Activated T-cell treated with anti-CD3 and anti-CD28 coated beads, Interleukin-2, amount 50 U/mL, for 48 hours (primary cell): ENCODE measurements at regions not wholly inside any gene's neighbourhood (a gene's known extent, or its start where the extent isn't known, plus 50 kb on each side); places are given as distances from the start of the nearest gene placed in this dataset.

Source experiments
- DNase-seq, 2 experiments: peaks; one replicate each; pipeline ENCODE4 v3.0.0-alpha.2; 2020

DNA sequence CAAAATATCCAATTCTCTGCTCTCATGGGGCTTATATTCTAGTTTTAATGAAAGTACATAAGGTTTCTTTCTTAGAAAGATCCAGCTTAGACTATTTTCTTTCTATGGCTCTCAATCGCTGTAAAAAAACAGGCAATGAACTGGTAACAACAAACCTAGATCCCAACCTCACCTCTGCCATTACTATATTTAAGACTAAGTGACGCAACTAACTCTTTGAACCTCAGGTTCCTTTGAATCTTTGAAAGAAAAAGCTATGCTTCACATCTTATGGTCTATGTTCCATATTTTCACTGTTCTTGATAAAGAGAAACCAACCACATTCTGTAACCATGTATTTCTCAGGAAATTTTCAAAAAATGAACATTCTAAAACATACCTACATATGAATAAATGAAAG lies 88.5 kb downstream of the ELAPOR2 start:
- DNase-seq: no peak

DNA sequence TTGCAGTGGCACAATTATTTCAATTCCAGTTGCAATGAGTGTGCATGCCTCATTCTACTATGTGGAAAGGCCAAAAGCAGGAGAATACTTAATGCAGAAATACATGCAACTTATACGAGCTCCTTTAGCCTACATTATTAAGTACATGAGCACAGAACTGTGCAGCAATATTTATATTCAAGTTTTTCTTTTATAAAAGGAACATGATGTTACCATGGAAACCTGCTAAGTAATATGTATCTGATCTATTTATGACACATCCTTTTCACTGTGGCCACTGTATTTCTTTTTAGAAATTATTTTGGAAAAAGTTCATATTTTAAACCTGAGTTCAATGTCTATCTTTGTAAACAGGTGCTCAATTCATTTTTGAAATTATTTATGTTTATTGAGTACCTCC lies 88.9 kb downstream of the ELAPOR2 start:
- no peak for DNase-seq

DNA sequence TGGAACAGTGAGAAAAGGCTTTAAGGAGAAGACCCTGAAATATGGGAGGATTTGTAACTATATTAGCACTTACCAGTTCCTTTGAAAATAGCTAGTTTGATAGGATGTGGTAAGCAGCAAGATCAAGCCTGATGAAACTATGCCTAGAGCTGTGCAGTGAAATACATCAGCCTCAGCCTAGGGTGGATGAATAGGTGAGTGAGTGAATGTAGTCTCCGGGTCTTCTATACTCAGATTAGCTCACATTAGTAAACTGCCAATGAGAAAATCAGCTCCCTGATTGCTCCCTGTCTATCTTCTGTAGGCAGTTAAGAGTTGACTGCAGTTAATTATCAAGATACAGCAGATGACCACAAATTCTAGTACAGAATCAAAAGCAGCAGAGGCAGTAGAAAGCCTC lies 89.6 kb downstream of the ELAPOR2 start:
- DNase-seq: no peak

DNA sequence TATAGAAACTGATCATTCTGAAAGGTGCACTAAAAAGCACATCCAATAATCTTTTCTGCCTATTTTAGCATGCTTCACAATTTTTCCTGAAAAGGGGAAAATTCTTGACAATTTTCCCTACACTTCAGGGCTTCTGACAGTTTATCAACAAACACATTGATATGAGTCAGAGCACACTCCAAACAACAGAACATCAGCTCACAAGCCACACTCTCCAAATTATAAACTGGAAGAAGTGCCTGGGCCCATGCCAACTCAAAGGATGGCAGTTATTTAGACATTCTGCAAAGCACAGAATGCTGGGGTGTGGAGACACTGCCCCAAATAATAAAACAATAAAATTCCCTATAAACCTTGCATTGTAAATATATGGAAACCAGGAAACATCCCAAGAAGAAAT lies 90.8 kb downstream of the ELAPOR2 start:
- DNase-seq: no peak

DNA sequence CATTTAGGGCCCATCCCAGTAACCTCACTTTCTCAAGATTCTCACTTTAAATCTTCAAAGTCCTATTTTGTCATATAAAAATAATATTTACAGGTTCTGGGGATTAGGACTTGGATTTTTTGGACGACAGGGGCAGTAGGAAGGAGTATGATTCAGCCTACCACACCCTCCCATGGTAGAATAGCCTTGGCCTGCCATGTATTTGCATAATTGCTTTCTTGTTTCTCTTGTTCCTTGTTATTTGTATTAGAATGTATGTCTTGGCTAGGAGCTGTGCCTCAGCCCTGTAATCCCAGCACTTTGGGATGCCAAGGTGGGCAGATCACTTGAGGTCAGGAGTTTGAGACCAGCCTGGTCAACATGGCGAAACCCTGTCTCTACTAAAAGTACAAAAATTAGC lies 92.5 kb downstream of the ELAPOR2 start:
- DNase-seq: no peak

DNA sequence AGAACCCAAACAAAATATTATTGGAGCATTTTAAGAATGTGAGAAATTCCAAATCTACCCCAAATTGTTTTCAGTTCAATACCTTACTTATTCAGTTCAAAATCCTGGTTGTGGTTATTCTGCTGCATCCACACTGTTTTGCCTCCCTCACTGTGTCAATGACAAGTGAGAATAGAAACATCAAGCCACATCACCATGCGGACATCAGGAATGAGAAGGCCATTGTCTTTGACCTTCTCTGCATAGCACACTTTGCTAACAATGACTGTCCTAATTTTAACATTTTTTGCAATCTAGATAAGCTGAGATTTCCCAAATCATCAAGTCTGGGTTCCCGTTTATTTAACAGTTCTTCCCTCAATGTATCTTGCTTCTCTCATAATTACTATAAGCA lies 93.7 kb downstream of the ELAPOR2 start:
- no peak for DNase-seq

DNA sequence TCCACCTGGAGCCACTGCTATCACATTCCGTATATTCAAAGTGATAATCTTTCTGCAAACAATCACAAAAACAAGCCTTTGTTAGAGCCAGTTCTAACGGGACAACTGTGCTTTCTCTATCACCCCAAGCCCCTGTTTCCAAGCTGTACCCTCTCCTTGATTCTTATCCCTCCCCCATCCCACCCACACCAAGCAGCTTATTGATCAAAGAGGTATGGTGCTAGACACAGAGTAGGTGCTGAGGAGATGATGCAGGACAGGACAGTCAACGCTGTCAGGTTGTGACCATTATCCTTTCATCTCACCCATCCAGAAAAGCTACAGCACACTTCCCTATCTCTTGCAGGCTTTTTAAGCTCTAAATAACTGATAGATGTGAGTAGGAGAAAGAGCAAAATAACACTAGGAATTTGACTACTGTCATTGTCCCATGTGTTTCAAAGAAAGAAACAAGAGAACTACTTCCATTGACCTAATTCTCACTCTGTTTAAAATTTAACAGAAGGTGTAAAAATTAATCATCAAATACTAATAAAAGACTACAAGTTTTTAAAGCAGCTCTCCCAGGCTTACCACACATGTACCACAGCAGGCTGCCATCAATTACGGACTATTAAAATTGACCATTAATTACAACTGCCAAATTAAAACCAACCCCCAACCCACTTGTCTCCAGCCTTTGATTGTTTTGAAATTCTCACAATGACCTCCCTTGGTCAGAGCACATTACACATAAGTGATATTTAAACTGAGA lies 94.3 kb downstream of the ELAPOR2 start:
- DNase-seq: no peak

DNA sequence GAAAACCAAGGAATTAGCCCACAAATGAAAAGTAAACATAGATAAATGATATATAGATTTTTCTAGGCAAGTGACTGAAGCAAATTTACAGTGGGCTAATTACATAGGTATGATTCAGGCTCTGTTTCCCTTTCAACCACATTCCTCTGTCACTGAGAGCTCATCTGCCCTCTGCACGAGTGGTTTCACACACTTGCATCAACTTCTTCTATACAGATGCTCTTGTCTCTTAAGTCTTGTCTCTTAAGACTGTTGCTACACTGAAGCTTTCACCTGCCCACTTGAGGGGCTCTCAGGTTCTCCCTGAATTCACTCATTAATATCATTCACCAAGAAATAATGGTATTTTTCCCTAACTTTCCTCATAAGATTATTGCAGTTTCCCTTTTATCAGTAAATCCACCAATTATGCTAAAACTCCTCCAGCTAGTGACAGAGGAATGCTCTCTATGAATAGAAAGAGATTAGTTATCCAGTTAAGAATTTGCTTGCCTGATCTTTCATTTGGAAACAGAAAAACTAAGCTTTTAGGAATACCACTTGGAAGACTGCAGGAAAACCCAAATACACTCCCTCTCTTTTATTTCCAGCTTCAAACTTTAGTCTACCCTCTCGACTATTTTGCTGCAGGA lies 95.7 kb downstream of the ELAPOR2 start:
- no peak for DNase-seq

DNA sequence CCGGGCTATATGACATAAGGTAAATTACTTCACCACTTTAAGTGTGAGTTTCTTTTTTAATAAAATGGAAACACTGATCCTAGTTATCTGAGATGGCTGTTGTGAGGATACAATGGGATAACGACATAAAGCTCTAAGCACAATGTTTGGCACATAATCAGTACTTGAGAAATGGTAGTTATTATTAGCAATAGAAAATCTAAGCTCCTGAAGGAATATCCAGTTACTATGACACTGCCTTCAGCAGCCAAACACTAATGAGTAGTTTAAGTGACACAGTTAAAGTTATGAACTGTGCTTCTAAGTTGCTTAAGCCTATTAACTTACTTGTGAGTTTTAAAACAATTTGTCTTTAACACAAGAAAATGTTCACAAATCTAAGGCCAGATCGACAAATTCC lies 96.8 kb downstream of the ELAPOR2 start:
- no peak for DNase-seq

DNA sequence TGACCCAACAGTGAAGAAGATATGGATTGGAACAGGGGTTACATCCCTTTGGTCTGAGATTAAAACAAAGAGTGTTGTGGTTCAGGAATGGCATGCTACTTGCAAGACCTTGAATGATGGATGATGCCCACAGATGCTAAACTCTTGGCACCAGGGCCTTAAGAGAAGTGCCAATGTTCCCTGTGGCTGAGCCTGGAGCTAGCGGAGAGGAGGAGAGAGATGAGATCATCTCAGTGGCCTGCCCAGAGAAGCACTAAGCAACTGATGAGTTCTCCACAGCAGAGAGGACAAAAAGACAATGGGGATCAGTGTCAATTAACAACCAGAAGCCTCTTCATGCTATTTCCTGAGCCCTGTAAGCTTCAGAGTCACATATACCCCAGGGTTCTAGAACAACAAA lies 97.8 kb downstream of the ELAPOR2 start:
- no peak for DNase-seq

DNA sequence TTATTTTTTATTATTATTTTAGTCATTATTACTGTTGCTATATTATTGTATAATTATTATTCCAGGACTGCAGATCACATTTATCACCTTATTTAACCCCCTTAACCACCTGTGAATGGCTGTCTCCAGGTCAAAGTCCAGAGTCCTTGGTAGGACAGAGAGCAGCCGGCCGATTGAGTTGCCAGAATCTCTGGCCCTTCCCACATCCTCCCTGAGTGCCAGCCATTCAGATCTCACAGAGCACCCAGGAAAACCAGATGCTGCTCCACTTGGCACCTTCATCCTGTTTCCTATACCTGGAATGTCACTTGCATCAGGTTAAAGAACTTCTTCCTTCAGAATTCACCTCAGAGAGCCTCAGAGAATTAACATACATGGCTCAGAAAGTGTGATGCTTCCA lies 101.1 kb downstream of the ELAPOR2 start:
- no peak for DNase-seq

DNA sequence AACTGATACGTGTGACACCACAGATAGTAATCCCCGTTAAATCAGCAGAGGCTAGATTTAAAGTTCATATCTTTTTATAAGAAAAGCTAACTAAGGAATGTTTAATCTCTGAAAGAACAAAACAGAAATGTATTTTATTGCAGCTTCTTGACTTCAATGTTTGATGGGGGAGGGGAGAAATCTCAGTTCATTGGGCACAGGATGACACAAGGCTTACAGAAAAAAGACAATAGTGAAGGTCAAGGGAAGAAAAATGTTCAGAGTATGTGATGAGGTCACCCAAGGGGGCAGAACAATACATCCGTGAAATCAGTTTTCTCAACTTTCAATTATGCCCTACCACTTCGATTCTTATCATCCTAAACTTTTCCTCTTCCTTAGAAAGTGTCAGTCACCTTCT lies 102.9 kb downstream of the ELAPOR2 start:
- no peak for DNase-seq

DNA sequence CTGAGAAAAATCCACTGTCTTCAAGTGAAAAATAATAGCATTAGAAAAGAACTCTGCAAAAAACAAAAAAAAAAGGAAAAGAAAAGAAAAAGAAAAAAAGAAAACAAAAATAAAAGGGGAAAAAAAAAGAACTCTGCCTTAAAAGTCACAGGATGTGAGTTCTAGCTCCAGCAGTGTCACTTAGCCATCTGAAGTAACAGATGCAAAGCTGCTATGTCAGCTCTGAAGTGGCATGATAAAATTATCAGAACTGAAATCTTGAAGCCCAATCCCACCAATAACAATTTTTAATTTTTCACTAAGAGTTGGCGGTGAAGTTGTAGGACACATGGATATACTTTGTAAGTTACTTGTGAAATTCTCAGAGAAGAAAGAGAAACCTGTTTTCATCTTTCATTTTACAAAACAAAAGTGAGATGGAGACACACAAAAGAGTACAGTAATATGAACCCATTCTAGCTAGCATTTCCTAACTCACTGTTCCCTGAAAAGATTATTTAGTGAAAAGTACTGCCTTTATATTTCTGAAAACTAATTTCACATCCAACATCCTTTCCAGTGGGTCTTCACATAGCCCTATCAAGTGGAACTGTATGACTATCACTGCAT lies 103.5 kb downstream of the ELAPOR2 start:
- DNase-seq: no peak

DNA sequence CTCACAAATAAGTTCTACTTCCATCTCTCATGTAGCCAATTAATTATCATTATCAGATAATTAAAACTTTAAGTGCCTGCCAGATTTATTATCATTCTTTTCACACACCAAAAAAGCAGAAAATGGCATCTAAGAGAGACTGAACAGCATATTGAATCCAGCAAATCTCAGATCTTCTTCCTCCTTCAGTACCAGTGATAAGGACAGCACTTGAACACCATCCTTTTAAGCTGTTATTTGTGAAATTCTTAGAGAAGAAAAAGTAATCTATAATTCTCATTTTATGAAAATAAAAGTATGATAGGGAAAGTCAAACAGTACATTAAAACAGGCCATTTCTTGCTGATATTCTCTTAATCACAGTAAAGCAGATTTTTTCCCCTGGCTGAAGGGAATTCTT lies 104.5 kb downstream of the ELAPOR2 start:
- no peak for DNase-seq

DNA sequence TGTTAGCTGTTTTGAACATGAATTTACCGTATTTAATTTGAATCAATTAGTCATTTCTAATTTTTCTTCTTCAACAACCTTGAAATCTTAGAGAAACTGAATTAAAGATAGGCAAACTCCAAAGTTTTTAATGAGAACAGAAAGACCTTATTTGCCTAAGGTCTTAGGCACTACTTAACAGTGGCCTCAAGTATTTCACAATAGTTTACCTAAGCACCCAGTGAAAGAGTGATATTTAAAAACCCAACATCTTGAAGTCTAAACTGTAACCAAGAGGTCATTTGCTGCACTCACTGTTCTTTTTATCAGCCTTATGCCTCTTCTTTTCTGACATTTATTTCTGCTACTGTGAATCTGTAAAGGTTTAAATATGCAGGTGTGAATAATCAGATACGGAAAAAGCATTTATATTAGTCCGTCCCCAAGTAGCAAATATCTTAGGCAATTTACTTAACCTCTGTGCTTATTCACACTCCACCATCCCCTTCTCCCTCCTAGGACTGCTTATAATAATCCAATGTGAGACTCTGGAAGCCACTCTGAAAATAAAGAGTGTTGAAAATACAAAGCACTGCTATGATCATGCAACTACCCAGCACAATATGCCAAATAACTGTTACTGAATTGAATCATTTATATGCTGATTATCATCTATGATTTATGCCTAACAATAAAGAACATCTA lies 105.7 kb downstream of the ELAPOR2 start:
- no peak for DNase-seq

DNA sequence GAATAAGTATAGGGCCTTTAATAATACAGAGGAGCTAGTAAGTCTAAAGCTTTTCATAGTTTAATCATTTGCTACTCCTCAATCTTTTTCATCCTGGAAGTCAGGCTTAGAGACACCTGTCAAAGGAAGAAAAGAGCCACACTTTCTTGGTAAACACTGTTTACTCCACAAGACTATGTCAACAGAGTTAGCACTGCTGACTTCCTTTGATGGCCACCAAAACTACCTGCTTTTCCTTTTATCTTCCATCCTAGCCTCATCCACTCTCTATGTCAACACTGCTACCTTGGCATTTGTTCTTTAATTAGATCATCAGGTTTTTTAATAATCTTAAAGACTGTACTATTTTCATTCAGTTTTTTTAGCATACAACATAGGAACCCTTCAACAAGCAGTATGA lies 106.2 kb downstream of the ELAPOR2 start:
- no peak for DNase-seq

DNA sequence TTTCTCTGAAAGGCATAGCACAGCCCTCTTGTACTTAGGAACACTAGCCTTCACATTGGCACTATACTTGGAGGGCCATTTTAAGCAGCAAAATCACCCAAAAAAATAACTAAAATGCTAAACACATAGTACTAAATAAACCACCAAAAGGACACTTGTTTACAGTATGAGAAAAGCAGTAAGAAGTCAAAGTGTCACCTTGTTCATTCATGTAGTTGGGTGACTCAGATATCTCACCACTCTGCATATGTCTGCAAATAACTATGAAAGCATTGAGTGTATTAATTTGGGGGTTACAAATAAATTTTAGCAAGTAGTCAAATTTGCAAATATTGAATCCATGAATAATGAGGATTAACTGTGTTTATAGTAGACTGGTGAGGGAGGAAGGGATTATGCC lies 107.6 kb downstream of the ELAPOR2 start:
- no peak for DNase-seq

DNA sequence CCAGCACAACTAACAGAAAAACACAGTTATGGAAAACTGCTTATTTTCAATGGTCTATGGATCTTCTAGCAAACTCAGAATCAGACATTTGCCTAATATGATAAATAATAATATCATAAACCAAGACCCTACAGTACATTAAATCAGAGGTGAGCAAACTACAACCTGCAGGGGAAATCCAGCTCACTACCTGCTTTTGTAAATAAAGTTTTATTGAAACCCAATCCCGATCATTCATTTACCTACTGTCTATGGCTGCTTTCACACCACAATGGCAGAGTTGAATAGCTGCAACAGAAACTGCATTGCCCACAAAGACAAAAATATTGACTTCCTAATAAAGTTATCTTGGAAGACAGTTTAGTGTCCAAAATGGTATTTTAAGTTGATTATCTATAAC lies 108.5 kb downstream of the ELAPOR2 start:
- no peak for DNase-seq

DNA sequence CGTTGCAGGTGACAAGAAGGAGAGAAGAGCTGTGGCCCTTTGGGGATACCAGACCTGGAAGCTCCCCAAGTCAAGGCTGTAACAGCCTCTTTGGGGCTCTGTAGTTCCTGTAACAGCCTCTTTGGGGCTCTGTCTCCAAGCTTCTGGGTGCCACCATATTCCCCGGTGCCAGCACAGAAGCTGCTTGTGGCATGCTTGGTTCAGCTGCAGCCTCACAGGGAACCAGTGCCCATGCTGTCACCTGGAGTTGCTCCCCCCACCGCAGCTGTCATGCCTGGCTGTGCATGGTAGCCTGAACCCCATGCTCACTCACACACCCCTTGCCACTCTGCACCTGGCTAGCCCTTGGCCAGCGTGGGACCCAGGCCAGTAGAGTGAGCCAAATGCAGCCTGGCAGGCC lies 109.1 kb downstream of the ELAPOR2 start:
- no peak for DNase-seq

DNA sequence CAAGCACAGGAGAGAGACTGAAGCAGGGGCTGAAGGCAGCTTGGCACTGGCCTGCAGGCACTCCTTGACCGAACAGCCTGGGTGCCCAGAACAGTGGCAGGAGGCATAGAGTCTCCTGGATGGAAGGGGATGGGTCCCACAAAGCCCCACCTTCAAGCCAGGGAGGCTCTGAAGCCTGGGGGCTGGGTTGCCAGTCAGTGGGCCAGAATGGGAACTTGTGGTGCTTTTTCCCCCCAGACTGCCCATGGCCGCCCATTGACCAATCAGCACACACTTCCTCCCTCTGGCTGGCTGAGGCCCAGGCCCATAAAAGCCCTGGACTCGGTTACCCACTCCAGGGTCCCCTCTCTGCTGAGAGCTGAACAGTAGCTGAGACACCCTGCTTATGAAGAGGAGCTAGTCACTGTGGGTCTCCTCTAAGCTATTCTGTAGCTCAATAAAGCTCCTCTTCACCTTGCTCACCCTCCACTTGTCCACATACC lies 109.6 kb downstream of the ELAPOR2 start:
- no peak for DNase-seq

DNA sequence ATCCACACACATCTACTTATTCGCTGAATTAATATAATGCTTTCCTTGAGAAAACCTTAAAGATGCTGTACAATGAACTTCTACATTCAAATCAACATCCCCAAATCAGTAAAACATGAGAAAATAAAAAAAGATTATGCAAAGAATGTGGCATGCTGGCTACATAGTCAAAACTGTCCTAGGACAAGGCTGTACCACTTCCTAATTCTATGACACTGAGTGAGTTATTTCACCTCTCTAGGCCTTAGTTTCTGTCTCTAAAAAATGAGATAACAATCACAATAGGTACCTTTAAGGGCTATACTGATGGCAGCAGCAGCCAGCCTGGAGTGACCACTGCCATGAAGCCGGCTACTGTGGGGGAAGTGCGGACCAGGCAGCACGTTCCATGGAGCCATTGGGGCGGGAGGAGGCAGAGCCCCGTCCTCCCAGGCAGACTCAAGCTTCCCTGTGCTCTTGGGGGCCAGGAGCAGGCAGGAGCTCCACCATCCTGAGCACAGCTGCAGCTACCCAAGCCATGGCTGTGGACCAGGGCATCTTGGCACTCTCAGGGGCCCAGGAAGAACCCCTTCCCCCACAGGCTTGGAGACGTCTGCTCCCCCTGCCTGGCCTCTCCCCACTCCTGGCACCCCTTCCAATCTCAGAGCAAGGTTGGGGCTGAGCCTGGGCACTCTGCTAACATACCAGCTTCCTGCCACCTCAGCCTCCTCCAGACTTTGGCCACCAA lies 110.2 kb downstream of the ELAPOR2 start:
- no peak for DNase-seq

DNA sequence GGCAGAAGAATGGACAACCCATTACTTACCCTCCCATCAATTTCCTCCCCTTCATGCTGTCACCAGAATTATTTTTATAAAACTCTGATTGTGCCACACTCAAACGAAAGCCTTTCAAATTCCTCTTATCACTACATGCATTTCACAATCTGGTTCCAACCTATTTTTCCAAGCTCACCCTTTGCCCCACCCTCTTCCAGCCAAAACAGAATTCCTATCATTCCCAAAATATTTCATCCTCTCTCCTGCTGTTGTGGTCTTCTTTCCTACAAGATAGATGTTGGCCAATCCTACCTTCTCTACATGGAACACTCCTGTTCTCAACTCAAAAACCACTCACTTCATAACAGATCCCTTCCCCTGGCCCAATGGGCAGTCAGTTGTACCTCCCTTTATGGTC lies 111.5 kb downstream of the ELAPOR2 start:
- no peak for DNase-seq

DNA sequence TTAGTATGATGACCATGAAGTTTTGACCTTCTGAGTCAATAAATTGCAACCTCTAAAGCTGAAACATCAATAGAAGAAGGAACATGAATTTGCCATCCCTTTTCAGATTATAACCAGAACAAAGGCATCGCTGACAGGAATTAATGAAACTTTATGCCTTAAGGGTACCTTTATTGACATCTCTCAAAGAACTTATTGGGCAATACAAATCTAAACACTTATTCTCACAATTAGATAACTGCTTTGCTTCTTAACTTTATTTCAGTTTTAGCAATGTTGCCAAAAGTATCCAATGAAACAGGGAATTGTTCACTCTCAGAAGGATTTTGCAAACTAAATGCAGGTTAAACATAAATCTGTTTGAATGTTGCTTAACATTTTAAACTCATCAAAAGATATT lies 116.0 kb downstream of the ELAPOR2 start:
- no peak for DNase-seq
